Endothelial cell (in vitro differentiated cells): ENCODE measurements at regions not wholly inside any gene's neighbourhood (a gene's known extent, or its start where the extent isn't known, plus 50 kb on each side); places are given as distances from the start of the nearest gene placed in this dataset.

Experiments used
- DNase-seq: peaks from one replicate; pipeline ENCODE4 v3.0.0; 2021; ENCODE audit warnings: low spot score
- H3K27ac Mint-ChIP-seq: one replicate; pipeline ENCODE4 v1.8.0; 2021; ENCODE audit warnings: mixed read lengths, inconsistent platforms; ENCODE audit not compliant: unreplicated experiment
- H3K27me3 Mint-ChIP-seq: one replicate; pipeline ENCODE4 v1.8.0; 2021; ENCODE audit warnings: mild to moderate bottlenecking, moderate library complexity, mixed read lengths, inconsistent platforms; ENCODE audit not compliant: unreplicated experiment
- H3K36me3 Mint-ChIP-seq: one replicate; pipeline ENCODE4 v1.8.0; 2021; ENCODE audit warnings: mild to moderate bottlenecking, low read depth, mixed read lengths, inconsistent platforms; ENCODE audit not compliant: unreplicated experiment
- H3K4me1 Mint-ChIP-seq: one replicate; pipeline ENCODE4 v1.8.0; 2021; ENCODE audit warnings: mild to moderate bottlenecking, mixed read lengths, inconsistent platforms; ENCODE audit not compliant: unreplicated experiment
- H3K4me3 Mint-ChIP-seq: one replicate; pipeline ENCODE4 v1.8.0; 2021; ENCODE audit warnings: mild to moderate bottlenecking, mixed read lengths, inconsistent platforms; ENCODE audit not compliant: unreplicated experiment
- H3K9me3 Mint-ChIP-seq: one replicate; pipeline ENCODE4 v1.8.0; 2021; ENCODE audit warnings: mixed read lengths, inconsistent platforms; ENCODE audit not compliant: unreplicated experiment
- TF ChIP-seq, protein P1 (sequence below): fragments of 200-600 bp; sonication (generic); IDR thresholded peaks from one replicate; pipeline ENCODE4 v1.5.0; 2021; ENCODE audit warnings: antibody characterized with exemption; ENCODE audit not compliant: unreplicated experiment

DNA sequence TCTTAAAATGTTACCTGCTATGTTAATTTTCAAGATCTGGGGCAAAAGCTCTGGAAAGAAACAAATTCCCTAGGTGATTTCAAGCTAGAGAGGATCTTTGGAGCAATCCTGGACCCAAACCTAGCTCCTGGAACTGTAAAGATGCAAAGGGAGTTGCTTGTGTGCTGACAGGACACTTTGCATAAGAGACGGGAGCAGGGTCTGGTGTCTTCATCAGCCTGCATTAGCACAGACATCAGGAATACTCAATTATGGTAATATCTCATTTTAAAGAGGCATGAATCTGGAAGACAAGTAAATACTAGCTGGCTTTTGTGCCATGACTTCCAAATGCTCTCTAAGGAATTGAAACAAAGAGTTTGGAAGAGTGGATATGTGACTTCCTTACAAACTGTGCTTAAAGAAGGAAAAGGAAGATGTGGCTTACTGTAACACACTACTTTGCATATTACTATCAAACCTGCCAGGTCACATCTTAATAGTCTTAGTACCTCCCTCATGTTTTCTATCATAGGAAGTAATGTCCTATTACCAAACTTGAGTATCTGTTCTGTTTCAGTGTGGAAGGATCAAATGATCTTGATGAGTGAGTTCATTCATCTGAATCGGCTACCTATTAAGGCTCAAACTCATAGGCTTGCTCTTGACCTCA lies 193.4 kb downstream of the ALDH8A1 start:
- Mint-ChIP-seq H3K4me3 (no peak overlapping the region), H3K27me3 (no peaks in the 10 kb centered on the region), H3K36me3 (no peaks in the 10 kb centered on the region), H3K9me3 (no peaks in the 10 kb centered on the region), H3K4me1 (no peaks in the 10 kb centered on the region), H3K27ac (no peak overlapping the region)
- TF ChIP-seq, protein P1, sequence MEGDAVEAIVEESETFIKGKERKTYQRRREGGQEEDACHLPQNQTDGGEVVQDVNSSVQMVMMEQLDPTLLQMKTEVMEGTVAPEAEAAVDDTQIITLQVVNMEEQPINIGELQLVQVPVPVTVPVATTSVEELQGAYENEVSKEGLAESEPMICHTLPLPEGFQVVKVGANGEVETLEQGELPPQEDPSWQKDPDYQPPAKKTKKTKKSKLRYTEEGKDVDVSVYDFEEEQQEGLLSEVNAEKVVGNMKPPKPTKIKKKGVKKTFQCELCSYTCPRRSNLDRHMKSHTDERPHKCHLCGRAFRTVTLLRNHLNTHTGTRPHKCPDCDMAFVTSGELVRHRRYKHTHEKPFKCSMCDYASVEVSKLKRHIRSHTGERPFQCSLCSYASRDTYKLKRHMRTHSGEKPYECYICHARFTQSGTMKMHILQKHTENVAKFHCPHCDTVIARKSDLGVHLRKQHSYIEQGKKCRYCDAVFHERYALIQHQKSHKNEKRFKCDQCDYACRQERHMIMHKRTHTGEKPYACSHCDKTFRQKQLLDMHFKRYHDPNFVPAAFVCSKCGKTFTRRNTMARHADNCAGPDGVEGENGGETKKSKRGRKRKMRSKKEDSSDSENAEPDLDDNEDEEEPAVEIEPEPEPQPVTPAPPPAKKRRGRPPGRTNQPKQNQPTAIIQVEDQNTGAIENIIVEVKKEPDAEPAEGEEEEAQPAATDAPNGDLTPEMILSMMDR: no peak
- no peak for DNase-seq

DNA sequence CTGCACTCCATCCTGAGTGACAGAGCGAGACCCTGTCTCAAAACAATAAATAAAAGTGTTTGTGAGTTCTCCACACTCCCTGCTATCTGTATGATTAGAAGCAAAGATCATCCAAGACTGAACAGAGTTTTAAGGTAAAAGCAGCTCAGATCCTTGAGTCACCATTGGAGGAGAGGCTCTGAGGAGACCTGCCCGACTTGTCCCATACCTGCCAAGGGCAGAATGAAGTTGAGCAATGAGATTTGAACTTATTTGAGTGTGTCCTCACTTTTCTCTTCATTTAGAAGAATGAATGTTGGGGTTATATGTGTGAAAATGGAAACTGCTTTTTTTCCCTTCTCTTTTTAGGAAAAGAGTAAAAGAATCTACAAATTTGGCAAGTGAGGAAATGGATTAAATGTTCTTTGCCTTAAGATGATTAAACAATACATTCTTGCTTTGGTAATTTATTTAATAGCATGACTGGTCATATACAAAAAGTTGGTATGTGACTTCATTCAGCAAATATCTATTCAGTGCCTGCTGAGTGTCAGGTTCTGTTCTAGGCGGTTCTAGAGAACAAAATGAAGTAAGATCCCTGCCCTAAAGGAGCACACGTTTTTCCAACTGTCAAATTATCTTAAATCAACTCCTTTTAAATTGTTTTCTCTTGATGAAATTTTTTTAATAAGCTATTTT lies 195.7 kb downstream of the ALDH8A1 start:
- H3K27ac Mint-ChIP-seq: no peak overlapping the region
- no peaks in the 10 kb centered on the region for H3K4me1 Mint-ChIP-seq
- DNase-seq: no peak
- no peaks in the 10 kb centered on the region for H3K27me3 Mint-ChIP-seq
- H3K4me3 Mint-ChIP-seq: no peak overlapping the region
- H3K9me3 Mint-ChIP-seq: no peaks in the 10 kb centered on the region
- no peaks in the 10 kb centered on the region for H3K36me3 Mint-ChIP-seq
- TF ChIP-seq, protein P1: no peak

DNA sequence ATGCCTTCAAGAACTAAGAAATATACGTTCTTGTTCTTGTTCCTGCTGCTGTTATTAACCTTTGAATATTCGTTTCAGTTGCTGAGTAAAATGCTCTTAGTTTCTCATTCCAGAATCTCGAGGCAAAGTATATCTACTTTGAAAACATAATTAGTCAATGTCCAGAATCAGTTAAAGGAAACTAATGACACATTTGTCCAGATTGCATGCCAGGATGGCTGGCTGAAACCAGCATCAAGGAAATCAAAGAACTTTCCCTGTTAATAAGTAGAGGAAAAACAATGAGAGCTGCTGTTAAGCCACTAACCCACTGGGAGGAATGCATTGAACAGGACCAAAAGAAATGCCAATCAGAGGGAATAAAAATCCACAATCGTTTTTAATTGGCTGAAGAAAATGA lies 196.9 kb downstream of the ALDH8A1 start:
- H3K27me3 Mint-ChIP-seq: no peaks in the 10 kb centered on the region
- no peak overlapping the region for H3K4me3 Mint-ChIP-seq
- H3K9me3 Mint-ChIP-seq: no peaks in the 10 kb centered on the region
- no peak for DNase-seq
- no peak overlapping the region for H3K27ac Mint-ChIP-seq
- no peaks in the 10 kb centered on the region for H3K36me3 Mint-ChIP-seq
- TF ChIP-seq, protein P1: no peak
- H3K4me1 Mint-ChIP-seq: no peaks in the 10 kb centered on the region

DNA sequence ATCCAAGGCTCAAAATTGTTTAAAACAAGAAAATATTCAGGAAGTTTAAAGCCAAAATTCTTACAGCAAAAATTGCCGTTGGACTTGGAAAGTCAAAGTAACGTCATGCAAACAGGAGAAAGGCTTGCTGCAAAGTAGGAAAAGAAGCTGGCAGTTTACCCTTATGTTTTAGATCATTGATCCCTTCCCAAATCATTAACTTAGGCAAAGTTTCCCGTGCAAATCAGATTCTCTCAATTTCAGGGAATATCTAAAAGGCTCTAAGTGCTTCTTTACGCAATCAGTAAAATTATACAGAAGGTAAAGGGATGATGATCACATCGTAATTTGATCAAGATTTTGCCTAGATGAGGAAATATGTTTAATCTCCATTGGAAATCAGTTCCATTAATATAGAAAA lies 197.5 kb downstream of the ALDH8A1 start:
- TF ChIP-seq, protein P1: no peak
- Mint-ChIP-seq H3K27ac (no peak overlapping the region), H3K27me3 (no peaks in the 10 kb centered on the region), H3K36me3 (no peaks in the 10 kb centered on the region), H3K4me1 (no peaks in the 10 kb centered on the region), H3K4me3 (no peak overlapping the region), H3K9me3 (no peaks in the 10 kb centered on the region)
- DNase-seq: no peak

DNA sequence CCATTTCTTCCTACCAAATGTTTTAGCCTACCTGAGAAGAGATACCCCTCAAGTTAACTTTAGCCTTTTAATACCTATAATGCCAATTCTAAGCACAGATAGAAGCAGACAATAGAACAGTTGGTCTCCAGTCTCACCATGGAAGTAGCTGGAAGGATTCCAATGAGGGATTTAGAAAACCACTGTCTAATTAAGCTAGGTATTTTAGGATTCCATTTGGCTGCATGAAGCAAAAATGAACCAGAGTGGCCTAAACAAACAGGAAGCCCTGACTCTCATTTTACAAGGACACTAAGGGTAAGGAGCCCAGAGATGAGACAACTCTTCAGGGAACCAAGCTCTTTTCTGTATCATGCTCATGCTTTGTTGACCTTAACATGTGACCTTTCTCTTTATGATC lies 199.2 kb downstream of the ALDH8A1 start:
- Mint-ChIP-seq H3K4me3 (no peak overlapping the region), H3K4me1 (no peaks in the 10 kb centered on the region), H3K27ac (no peak overlapping the region), H3K9me3 (no peaks in the 10 kb centered on the region), H3K36me3 (no peaks in the 10 kb centered on the region), H3K27me3 (no peaks in the 10 kb centered on the region)
- no peak for DNase-seq
- TF ChIP-seq, protein P1: no peak
